Breast epithelium (tissue), 4 donors: ENCODE measurements at regions not wholly inside any gene's neighbourhood (a gene's known extent, or its start where the extent isn't known, plus 50 kb on each side); places are given as distances from the start of the nearest gene placed in this dataset.

ENCODE experiments used
- DNase-seq, 2 donors: peaks; one replicate each; pipeline ENCODE4 v3.0.0-alpha.2; 2019; ENCODE audit warnings: low spot score in 2 of 2
- H3K27ac ChIP-seq, 2 donors: fragments of 200-600 bp; sonication (generic) in 1 of 2; one replicate each; pipeline ENCODE4 v1.5.1; 2016 to 2019; ENCODE audit warnings: mild to moderate bottlenecking in 1 of 2
- H3K27me3 ChIP-seq, 2 donors: fragments of 200-600 bp; sonication (generic) in 1 of 2; one replicate each; pipeline versions ENCODE4 v1.5.1 to v1.6.0; 2017 to 2019; ENCODE audit warnings: control low read depth in 1 of 2, mild to moderate bottlenecking in 1 of 2
- H3K36me3 ChIP-seq: fragments of 200-600 bp; one replicate; pipeline ENCODE4 v1.5.1; 2019
- H3K4me1 ChIP-seq, 2 donors: fragments of 200-600 bp; sonication (generic); one replicate each; pipeline ENCODE4 v1.5.1; 2016 to 2019; ENCODE audit warnings: control low read depth in 1 of 2
- H3K4me3 ChIP-seq, 3 donors: fragments of 200-600 bp; sonication (generic); 1 replicate in 2 of 3; 2 replicates in 1 of 3; pipeline ENCODE4 v1.5.1; 2016 to 2019; ENCODE audit warnings: mild to moderate bottlenecking in 3 of 3, moderate library complexity in 2 of 3
- H3K9me3 ChIP-seq, 2 donors: fragments of 200-600 bp; sonication (generic) in 1 of 2; one replicate each; pipeline ENCODE4 v1.5.1; 2016 to 2019; ENCODE audit warnings: control low read depth in 1 of 2
- CTCF ChIP-seq, 3 donors: fragments of 450-650 bp; IDR thresholded peaks; one replicate each; pipeline ENCODE4 v1.5.1; 2016 to 2017; ENCODE audit warnings: antibody characterized with exemption in 3 of 3, mild to moderate bottlenecking in 3 of 3, moderate library complexity in 3 of 3
- POLR2A ChIP-seq: fragments of 450-650 bp; IDR thresholded peaks from one replicate; pipeline ENCODE4 v1.6.1; 2016; ENCODE audit warnings: antibody characterized with exemption, mild to moderate bottlenecking, moderate library complexity
- POLR2AphosphoS5 ChIP-seq, 3 donors: sonication (generic); formaldehyde crosslinking; IDR thresholded peaks; one replicate each; pipeline ENCODE4 v1.6.1; 2017; ENCODE audit warnings: antibody characterized with exemption in 3 of 3
- intact Hi-C: fragments of 100-400 bp; cut with DNase I; formaldehyde crosslinking; loops from one replicate; pipeline ENCODE4 v1.15.1; 2023; ENCODE audit warnings: low total_unique reads

GRCh38 chr6:120005292-120005976, 655.9 kb upstream of the MAN1A1 start:
- Histone ChIP-seq H3K4me1 (no peaks in the 10 kb centered on the region), H3K36me3 (no peaks in the 10 kb centered on the region), H3K27ac (no peak overlapping the region), H3K4me3 (no peak overlapping the region), H3K9me3 (no peaks in the 10 kb centered on the region), H3K27me3 (no peaks in the 10 kb centered on the region)
- intact Hi-C loops: no loop called here
- TF ChIP-seq POLR2A (no peak), CTCF (IDR thresholded peaks at IDR 0.05) (no peak), POLR2AphosphoS5 (IDR thresholded peaks at IDR 0.05) (no peak)
- DNase-seq: no peak

GRCh38 chr6:119986934-119987549, 637.5 kb upstream of the MAN1A1 start:
- TF ChIP-seq POLR2AphosphoS5 (IDR thresholded peaks at IDR 0.05) (no peak), POLR2A (no peak), CTCF (IDR thresholded peaks at IDR 0.05) (no peak)
- Histone ChIP-seq H3K36me3 (no peaks in the 10 kb centered on the region), H3K9me3 (no peaks in the 10 kb centered on the region), H3K27ac (no peak overlapping the region), H3K4me1 (no peaks in the 10 kb centered on the region), H3K27me3 (no peaks in the 10 kb centered on the region), H3K4me3 (no peak overlapping the region)
- intact Hi-C loops: no loop called here
- DNase-seq: no peak

GRCh38 chr6:119985952-119986736, 636.6 kb upstream of the MAN1A1 start:
- DNase-seq: no peak
- Histone ChIP-seq H3K9me3 (no peaks in the 10 kb centered on the region), H3K27ac (no peak overlapping the region), H3K27me3 (no peaks in the 10 kb centered on the region), H3K4me1 (no peaks in the 10 kb centered on the region), H3K36me3 (no peaks in the 10 kb centered on the region), H3K4me3 (no peak overlapping the region)
- intact Hi-C loops: no loop called here
- TF ChIP-seq POLR2A (no peak), CTCF (IDR thresholded peaks at IDR 0.05) (no peak), POLR2AphosphoS5 (IDR thresholded peaks at IDR 0.05) (no peak)

- TF ChIP-seq POLR2AphosphoS5 (IDR thresholded peaks at IDR 0.05) (no peak), POLR2A (no peak)
- Histone ChIP-seq H3K4me3 (no peak overlapping the region), H3K9me3 (no peaks in the 10 kb centered on the region), H3K4me1 (no peaks in the 10 kb centered on the region), H3K27me3 (no peaks in the 10 kb centered on the region), H3K36me3 (no peaks in the 10 kb centered on the region), H3K27ac (no peak overlapping the region)
- no peak for DNase-seq
- intact Hi-C loops: no loop called here
These were observed 631.2 kb upstream of the MAN1A1 start for GRCh38 chr6:119980802-119981201.

GRCh38 chr6:119979862-119980261, 630.3 kb upstream of the MAN1A1 start:
- intact Hi-C loops: no loop called here
- Histone ChIP-seq H3K27ac (no peak overlapping the region), H3K4me3 (no peak overlapping the region), H3K27me3 (no peaks in the 10 kb centered on the region), H3K9me3 (no peaks in the 10 kb centered on the region), H3K36me3 (no peaks in the 10 kb centered on the region), H3K4me1 (no peaks in the 10 kb centered on the region)
- TF ChIP-seq POLR2A (no peak), POLR2AphosphoS5 (IDR thresholded peaks at IDR 0.05) (no peak), CTCF (IDR thresholded peaks at IDR 0.05) (no peak)
- DNase-seq: no peak
